Heart left ventricle (tissue), 13 donors: ENCODE measurements at regions not wholly inside any gene's neighbourhood (a gene's known extent, or its start where the extent isn't known, plus 50 kb on each side); places are given as distances from the start of the nearest gene placed in this dataset.

Experiments used
- CTCF ChIP-seq, 12 donors: fragments of 200-600 bp; sonication (generic) in 4 of 12; IDR thresholded peaks; one replicate each; pipeline versions ENCODE4 v1.5.0 to v1.8.0; 2018 to 2022; ENCODE audit warnings: antibody characterized with exemption in 12 of 12, mild to moderate bottlenecking in 5 of 12
- POLR2A ChIP-seq, 2 donors: fragments of 450-650 bp; IDR thresholded peaks; one replicate each; pipeline ENCODE4 v1.6.1; 2017; ENCODE audit warnings: antibody characterized with exemption in 2 of 2, mild to moderate bottlenecking in 2 of 2, moderate library complexity in 2 of 2
- donor health status: ischemic (EF 13 %, LVEDD 7.1; RV severe dilation, severe dysfunction).
- donor health status: DM: no; HTN: yes; CAD: no.
- donor health status: DM: no; HTN: no; CAD: no.
- donor health status: ischemic (EF 25% LVEDD 6.9; RV normal size, moderate dysfunction).
- donor health status: ischemic (EF 25% LVEDD 5.7; RV mildly dilated, moderate dysfunction).
- donor health status: ischemic (EF 35%, LVEDD 5.7; RV mildly dilated, moderate dysfunction).
- donor health status: nonischemic (EF 11% LVEDD 7.7; RV severe dilation, severe dysfunction).
- donor health status: DM: yes; HTN: yes; CAD: no.
- donor health status: PGD.
- donor health status: ischemic (EF 29% LVEDD 5.4; RV normal size, mild dysfunction).
- donor health status: nonischemic (EF 23%, LVEDD 6.1; RV moderate dilation, normal function).

- TF ChIP-seq CTCF (IDR thresholded peaks at IDR 0.05) (no peak), POLR2A (IDR thresholded peaks at IDR 0.05) (no peak)
These were observed 1343.4 kb downstream of the HACE1 start for GRCh38 chr6:103516336-103516735.
